ENCODE measurements at regions not wholly inside any gene's neighbourhood (a gene's known extent, or its start where the extent isn't known, plus 50 kb on each side); places are given as distances from the start of the nearest gene placed in this dataset.

DNA sequence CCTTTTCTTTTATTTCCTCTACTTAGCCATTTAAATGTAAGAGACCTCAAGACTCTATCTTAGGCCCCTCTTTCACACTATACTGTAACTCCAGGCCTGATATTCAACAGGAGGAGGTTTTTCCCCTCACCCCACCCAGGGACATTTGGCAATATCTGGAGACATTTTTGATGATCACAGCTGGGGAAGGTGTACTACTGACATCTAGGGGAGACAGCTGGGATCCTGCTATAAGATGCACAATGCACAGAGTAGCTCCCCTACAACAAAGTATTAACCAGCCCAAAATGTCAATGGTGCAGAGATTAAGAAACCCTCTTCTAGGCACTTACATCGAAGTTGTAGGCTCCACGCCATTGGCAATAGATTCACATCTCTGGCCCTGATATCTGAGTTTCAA is 517.5 kb upstream of the UBE2E2 start:
- H4K20me1 ChIP-seq (ENCODE audit: insufficient read depth, low read length) = no peaks in the 10 kb centered on the region
- H3K27ac ChIP-seq (ENCODE audit: extremely low read length, insufficient read depth, low read length) = no peak overlapping the region
- WGBS (ENCODE audit: low lambda C conversion rate) = 6% methylated on average over 2 of the region's 2 CpGs
- in situ Hi-C loops (cut with HindIII; ENCODE audit: extremely low pct_ligation_motif_present, low pct_unique_long_range_greater_than_20kb) = loop anchor here (10.0 kb wide), 1 partner anchor 121 kb away; no protein-coding TSS in a partner anchor
- ChIA-PET POLR2A (no interaction called here), CTCF (ENCODE audit: low intra/inter-chr PET ratio, low total read pairs) (no interaction called here)
- no peaks in the 10 kb centered on the region for H3K79me2 ChIP-seq (ENCODE audit: insufficient read depth, low read length)
- TF ChIP-seq SMC3 (IDR thresholded peaks at IDR 0.05; ENCODE audit: low read length) (peak; percentile 38; the same call in 1 of the 2 replicates), STAG1 (CRISPR knock-in tag; IDR thresholded peaks at IDR 0.05) (peak; percentile 42), AKAP8 (CRISPR knock-in tag; IDR thresholded peaks at IDR 0.05) (no peak), ZKSCAN5 (CRISPR knock-in tag; IDR thresholded peaks at IDR 0.05) (no peak), CENPX (CRISPR knock-in tag; IDR thresholded peaks at IDR 0.05) (no peak), GZF1 (CRISPR knock-in tag; IDR thresholded peaks at IDR 0.05) (no peak), AGO2 (optimal IDR thresholded peaks at IDR 0.05; ENCODE audit: low read depth, low read length) (no peak)
- TF ChIP-seq, protein P1, sequence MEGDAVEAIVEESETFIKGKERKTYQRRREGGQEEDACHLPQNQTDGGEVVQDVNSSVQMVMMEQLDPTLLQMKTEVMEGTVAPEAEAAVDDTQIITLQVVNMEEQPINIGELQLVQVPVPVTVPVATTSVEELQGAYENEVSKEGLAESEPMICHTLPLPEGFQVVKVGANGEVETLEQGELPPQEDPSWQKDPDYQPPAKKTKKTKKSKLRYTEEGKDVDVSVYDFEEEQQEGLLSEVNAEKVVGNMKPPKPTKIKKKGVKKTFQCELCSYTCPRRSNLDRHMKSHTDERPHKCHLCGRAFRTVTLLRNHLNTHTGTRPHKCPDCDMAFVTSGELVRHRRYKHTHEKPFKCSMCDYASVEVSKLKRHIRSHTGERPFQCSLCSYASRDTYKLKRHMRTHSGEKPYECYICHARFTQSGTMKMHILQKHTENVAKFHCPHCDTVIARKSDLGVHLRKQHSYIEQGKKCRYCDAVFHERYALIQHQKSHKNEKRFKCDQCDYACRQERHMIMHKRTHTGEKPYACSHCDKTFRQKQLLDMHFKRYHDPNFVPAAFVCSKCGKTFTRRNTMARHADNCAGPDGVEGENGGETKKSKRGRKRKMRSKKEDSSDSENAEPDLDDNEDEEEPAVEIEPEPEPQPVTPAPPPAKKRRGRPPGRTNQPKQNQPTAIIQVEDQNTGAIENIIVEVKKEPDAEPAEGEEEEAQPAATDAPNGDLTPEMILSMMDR (CRISPR knock-in tag; IDR thresholded peaks at IDR 0.05) = peak; percentile 32
- FAIRE-seq (no peak), DNase-seq (ENCODE audit: low spot score) (peak; percentile 4), ATAC-seq (no peak)
- BruUV-seq (replicated peaks) = no TSS peak
- no peaks in the 10 kb centered on the region for H3K36me3 ChIP-seq (replicated peaks in 1 of 2; ENCODE audit: control insufficient read depth in 1 of 2, insufficient read depth in 2 of 2, low read length in 2 of 2)
- H3K9ac ChIP-seq (ENCODE audit: insufficient read depth, low read depth, low read length) = no peak overlapping the region
- no peaks in the 10 kb centered on the region for H3K27me3 ChIP-seq (ENCODE audit: control insufficient read depth in 1 of 2, insufficient read depth in 2 of 2, low read length in 2 of 2)
- no peak overlapping the region for H3K4me3 ChIP-seq (replicated peaks in 1 of 3; ENCODE audit: insufficient read depth in 1 of 3, low read depth in 2 of 3, low read length in 3 of 3)
- intact Hi-C loops (cut with micrococcal nuclease; ENCODE audit: unreplicated experiment) = loop anchor here (1.0 kb wide), 1 partner anchor 121 kb away; no protein-coding TSS in a partner anchor
- peaks cover 6% of the 10 kb centered on the region; the same call in 1 of the 2 replicates for H3K9me3 ChIP-seq (ENCODE audit: low read length)
- H3K4me2 ChIP-seq (ENCODE audit: low read depth, low read length) = no peak overlapping the region
- no peaks in the 10 kb centered on the region for H3K4me1 ChIP-seq (ENCODE audit: insufficient read depth, low read length)
- H2AFZ ChIP-seq (ENCODE audit: low read length) = no peak overlapping the region

DNA sequence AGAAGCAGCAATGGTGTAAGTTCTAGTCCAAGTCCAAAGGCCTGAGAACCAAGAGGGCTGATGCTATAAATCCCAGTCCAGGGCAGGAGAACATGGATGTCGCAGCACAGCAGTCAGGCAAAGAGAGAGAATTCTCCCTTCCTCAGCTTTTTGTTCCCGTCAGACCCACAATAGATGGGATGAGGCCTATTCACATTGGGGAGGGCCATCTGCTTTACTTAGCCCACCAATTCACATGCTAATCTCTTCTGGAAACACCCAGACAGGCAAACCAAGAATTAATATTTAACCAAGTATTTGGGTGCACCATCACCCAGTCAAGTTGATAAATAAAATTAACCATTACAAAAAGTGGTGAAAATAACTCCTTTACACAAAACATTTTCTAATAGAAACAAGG is 511.7 kb upstream of the UBE2E2 start:
- in situ Hi-C loops (cut with HindIII; ENCODE audit: extremely low pct_ligation_motif_present, low pct_unique_long_range_greater_than_20kb) (no loop called here), intact Hi-C loops (cut with micrococcal nuclease; ENCODE audit: unreplicated experiment) (no loop called here)
- no peaks in the 10 kb centered on the region for H4K20me1 ChIP-seq (ENCODE audit: insufficient read depth, low read length)
- 0% methylated on average over 2 of the region's 2 CpGs for WGBS (ENCODE audit: low lambda C conversion rate)
- no TSS peak for BruUV-seq (replicated peaks)
- ChIA-PET POLR2A (no interaction called here), CTCF (ENCODE audit: low intra/inter-chr PET ratio, low total read pairs) (no interaction called here)
- no peak for FAIRE-seq
- peaks cover 11% of the 10 kb centered on the region; the same call in 1 of the 2 replicates for H3K9me3 ChIP-seq (ENCODE audit: low read length)
- no peak for DNase-seq (ENCODE audit: low spot score)
- no peak overlapping the region for H3K27ac ChIP-seq (ENCODE audit: extremely low read length, insufficient read depth, low read length)
- no peak overlapping the region for H3K4me2 ChIP-seq (ENCODE audit: low read depth, low read length)
- H3K9ac ChIP-seq (ENCODE audit: insufficient read depth, low read depth, low read length) = no peak overlapping the region
- H3K4me3 ChIP-seq (replicated peaks in 1 of 3; ENCODE audit: insufficient read depth in 1 of 3, low read depth in 2 of 3, low read length in 3 of 3) = no peak overlapping the region
- no peaks in the 10 kb centered on the region for H3K4me1 ChIP-seq (ENCODE audit: insufficient read depth, low read length)
- no peak overlapping the region for H2AFZ ChIP-seq (ENCODE audit: low read length)
- H3K36me3 ChIP-seq (replicated peaks in 1 of 2; ENCODE audit: control insufficient read depth in 1 of 2, insufficient read depth in 2 of 2, low read length in 2 of 2) = no peaks in the 10 kb centered on the region
- no peaks in the 10 kb centered on the region for H3K79me2 ChIP-seq (ENCODE audit: insufficient read depth, low read length)
- no peak for ATAC-seq
- TF ChIP-seq, protein P2, sequence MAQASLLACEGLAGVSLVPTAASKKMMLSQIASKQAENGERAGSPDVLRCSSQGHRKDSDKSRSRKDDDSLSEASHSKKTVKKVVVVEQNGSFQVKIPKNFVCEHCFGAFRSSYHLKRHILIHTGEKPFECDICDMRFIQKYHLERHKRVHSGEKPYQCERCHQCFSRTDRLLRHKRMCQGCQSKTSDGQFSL (CRISPR knock-in tag; IDR thresholded peaks at IDR 0.05) = no peak
- TF ChIP-seq HDAC1 (CRISPR knock-in tag; IDR thresholded peaks at IDR 0.05) = no peak
- no peaks in the 10 kb centered on the region for H3K27me3 ChIP-seq (ENCODE audit: control insufficient read depth in 1 of 2, insufficient read depth in 2 of 2, low read length in 2 of 2)

Data from HepG2 (cell line).